WTC11 (cell line): ENCODE measurements at regions not wholly inside any gene's neighbourhood (a gene's known extent, or its start where the extent isn't known, plus 50 kb on each side); places are given as distances from the start of the nearest gene placed in this dataset.
"Not testable (repeated sequence)": the region's sequence is repeated elsewhere in the genome, so short reads cannot be mapped to it uniquely, and the experiment has no call there.

ENCODE experiments used
- ATAC-seq: fragments of 200-7000 bp; cut with Tn5 transposase; 2 replicates; pipeline ENCODE4 v1.10.0; 2021; ENCODE audit warnings: mild to moderate bottlenecking, moderate library complexity
- CTCF ChIA-PET: fragments of 300-600 bp; sonication (Branson Sonifier 250); formaldehyde crosslinking; loops from one replicate; lab custom pipeline; 2021; ENCODE audit warnings: antibody characterized with exemption; lab: Charles Lee
- POLR2A ChIA-PET: fragments of 350-600 bp; sonication (Branson Sonifier 250); formaldehyde crosslinking; loops from one replicate; lab custom pipeline; 2021; ENCODE audit warnings: antibody characterized with exemption; lab: Charles Lee
- DNase-seq: peaks from one replicate; pipeline ENCODE4 v3.0.0; 2021; ENCODE audit warnings: low spot score
- H3K27ac Mint-ChIP-seq: 2 replicates; pipeline ENCODE4 v1.8.0; 2021; ENCODE audit warnings: mixed read lengths
- H3K27me3 Mint-ChIP-seq: 2 replicates; pipeline ENCODE4 v1.8.0; 2021; ENCODE audit warnings: low read depth, mild to moderate bottlenecking, moderate library complexity, mixed read lengths
- H3K36me3 Mint-ChIP-seq: 2 replicates; pipeline ENCODE4 v1.8.0; 2021; ENCODE audit warnings: mixed read lengths
- H3K4me1 Mint-ChIP-seq: 2 replicates; pipeline ENCODE4 v1.8.0; 2022; ENCODE audit warnings: mixed read lengths
- H3K4me3 Mint-ChIP-seq: 2 replicates; pipeline ENCODE4 v1.8.0; 2021; ENCODE audit warnings: mild to moderate bottlenecking, moderate library complexity, mixed read lengths
- H3K9me3 Mint-ChIP-seq: 2 replicates; pipeline ENCODE4 v1.8.0; 2021; ENCODE audit warnings: mixed read lengths
- E2F5 ChIP-seq: sonication (generic); formaldehyde crosslinking; IDR thresholded peaks from 2 replicates; pipeline ENCODE4 v1.8.1; 2022; ENCODE audit warnings: mild to moderate bottlenecking, moderate library complexity, missing genetic modification reagents
- NR3C1 ChIP-seq: sonication (generic); formaldehyde crosslinking; conservative IDR thresholded peaks from 2 replicates; pipeline ENCODE4 v1.8.1; 2023; ENCODE audit warnings: low read depth, mild to moderate bottlenecking, missing genetic modification reagents
- PREB ChIP-seq: sonication (generic); formaldehyde crosslinking; IDR thresholded peaks from 2 replicates; pipeline ENCODE4 v1.8.1; 2022; ENCODE audit warnings: mild to moderate bottlenecking, missing genetic modification reagents, moderate library complexity, borderline replicate concordance
- SP1 ChIP-seq: sonication (generic); formaldehyde crosslinking; conservative IDR thresholded peaks from 2 replicates; pipeline ENCODE4 v1.8.1; 2022; ENCODE audit warnings: missing genetic modification reagents
- TEAD1 ChIP-seq: sonication (generic); formaldehyde crosslinking; IDR thresholded peaks from 2 replicates; pipeline ENCODE4 v1.8.0; 2022; ENCODE audit warnings: mild to moderate bottlenecking, missing genetic modification reagents
- USF1 ChIP-seq: sonication (generic); formaldehyde crosslinking; IDR thresholded peaks from 2 replicates; pipeline ENCODE4 v1.8.0; 2022; ENCODE audit warnings: mild to moderate bottlenecking, missing genetic modification reagents
- USF2 ChIP-seq: sonication (generic); formaldehyde crosslinking; IDR thresholded peaks from 2 replicates; pipeline ENCODE4 v1.8.1; 2023; ENCODE audit warnings: mild to moderate bottlenecking, missing genetic modification reagents, moderate library complexity
- ZNF219 ChIP-seq: sonication (generic); formaldehyde crosslinking; IDR thresholded peaks from 2 replicates; pipeline ENCODE4 v1.8.0; 2023; ENCODE audit warnings: missing genetic modification reagents, mild to moderate bottlenecking, borderline replicate concordance
- TF ChIP-seq, protein P1 (sequence below): fragments of 250-450 bp; sonication (Bioruptor Pico); IDR thresholded peaks from 2 replicates; pipeline ENCODE4 v1.9.0; 2021; ENCODE audit warnings: mild to moderate bottlenecking
- TF ChIP-seq, protein P2 (sequence below): sonication (generic); formaldehyde crosslinking; IDR thresholded peaks from 2 replicates; pipeline ENCODE4 v1.8.0; 2022; ENCODE audit warnings: missing genetic modification reagents
- TF ChIP-seq, protein P3 (sequence below): sonication (generic); formaldehyde crosslinking; IDR thresholded peaks from 2 replicates; pipeline ENCODE4 v1.8.0; 2023; ENCODE audit warnings: missing genetic modification reagents

DNA sequence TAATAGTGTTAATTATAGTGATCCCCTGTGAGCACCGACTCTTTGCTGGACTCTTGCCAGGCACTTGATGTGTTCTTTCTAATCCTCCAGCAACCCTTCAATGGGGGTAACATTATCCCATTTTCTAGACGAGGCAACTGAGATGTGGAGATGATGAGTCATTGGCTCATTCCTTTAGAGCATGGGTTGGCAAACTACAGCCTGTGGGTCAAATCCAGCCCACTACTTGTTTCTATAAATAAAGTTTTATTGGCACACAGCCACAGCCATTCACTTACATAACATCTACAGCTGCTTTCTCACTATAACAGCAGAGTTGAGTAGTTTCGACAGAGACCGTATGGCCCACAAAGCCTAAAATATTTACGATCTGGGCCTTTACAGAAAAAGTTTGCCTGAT, 249.5 kb upstream of the KCNG1 start (continued):
- TF ChIP-seq PREB (CRISPR knock-in tag), result no peak
- TF ChIP-seq USF1 (CRISPR knock-in tag), result no peak
- no peak for TF ChIP-seq USF2 (CRISPR knock-in tag)
- TF ChIP-seq E2F5 (CRISPR knock-in tag), result no peak
- TF ChIP-seq, protein P1, sequence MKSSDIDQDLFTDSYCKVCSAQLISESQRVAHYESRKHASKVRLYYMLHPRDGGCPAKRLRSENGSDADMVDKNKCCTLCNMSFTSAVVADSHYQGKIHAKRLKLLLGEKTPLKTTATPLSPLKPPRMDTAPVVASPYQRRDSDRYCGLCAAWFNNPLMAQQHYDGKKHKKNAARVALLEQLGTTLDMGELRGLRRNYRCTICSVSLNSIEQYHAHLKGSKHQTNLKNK (CRISPR knock-in tag), result no peak
- TF ChIP-seq SP1 (CRISPR knock-in tag), result no peak
- no peak for TF ChIP-seq TEAD1

DNA sequence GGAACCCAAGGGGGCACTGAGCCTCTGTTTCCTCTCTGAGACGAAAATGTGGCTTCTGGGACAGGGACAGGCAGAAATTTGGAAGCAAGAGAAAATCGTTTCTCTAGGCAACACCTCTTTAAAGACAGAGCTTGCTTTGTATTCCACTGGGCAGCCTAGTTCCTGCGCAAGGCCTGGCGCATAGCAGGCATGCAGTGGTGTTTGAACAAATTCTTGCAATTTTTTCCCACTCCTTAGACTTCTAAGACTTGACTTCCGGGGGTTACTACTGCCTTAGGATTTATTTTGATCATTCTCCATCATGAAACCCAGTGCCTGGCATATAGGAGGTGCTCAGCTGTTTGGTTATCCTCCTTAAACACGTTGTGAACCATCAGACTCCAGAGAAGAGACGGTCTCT, 249.0 kb upstream of the KCNG1 start:
- peaks cover 5% of the 10 kb centered on the region for H3K36me3 Mint-ChIP-seq
- TF ChIP-seq, protein P2, sequence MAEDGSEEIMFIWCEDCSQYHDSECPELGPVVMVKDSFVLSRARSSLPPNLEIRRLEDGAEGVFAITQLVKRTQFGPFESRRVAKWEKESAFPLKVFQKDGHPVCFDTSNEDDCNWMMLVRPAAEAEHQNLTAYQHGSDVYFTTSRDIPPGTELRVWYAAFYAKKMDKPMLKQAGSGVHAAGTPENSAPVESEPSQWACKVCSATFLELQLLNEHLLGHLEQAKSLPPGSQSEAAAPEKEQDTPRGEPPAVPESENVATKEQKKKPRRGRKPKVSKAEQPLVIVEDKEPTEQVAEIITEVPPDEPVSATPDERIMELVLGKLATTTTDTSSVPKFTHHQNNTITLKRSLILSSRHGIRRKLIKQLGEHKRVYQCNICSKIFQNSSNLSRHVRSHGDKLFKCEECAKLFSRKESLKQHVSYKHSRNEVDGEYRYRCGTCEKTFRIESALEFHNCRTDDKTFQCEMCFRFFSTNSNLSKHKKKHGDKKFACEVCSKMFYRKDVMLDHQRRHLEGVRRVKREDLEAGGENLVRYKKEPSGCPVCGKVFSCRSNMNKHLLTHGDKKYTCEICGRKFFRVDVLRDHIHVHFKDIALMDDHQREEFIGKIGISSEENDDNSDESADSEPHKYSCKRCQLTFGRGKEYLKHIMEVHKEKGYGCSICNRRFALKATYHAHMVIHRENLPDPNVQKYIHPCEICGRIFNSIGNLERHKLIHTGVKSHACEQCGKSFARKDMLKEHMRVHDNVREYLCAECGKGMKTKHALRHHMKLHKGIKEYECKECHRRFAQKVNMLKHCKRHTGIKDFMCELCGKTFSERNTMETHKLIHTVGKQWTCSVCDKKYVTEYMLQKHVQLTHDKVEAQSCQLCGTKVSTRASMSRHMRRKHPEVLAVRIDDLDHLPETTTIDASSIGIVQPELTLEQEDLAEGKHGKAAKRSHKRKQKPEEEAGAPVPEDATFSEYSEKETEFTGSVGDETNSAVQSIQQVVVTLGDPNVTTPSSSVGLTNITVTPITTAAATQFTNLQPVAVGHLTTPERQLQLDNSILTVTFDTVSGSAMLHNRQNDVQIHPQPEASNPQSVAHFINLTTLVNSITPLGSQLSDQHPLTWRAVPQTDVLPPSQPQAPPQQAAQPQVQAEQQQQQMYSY (CRISPR knock-in tag), result no peak
- TF ChIP-seq, protein P1 (CRISPR knock-in tag), result no peak
- TF ChIP-seq, protein P3, sequence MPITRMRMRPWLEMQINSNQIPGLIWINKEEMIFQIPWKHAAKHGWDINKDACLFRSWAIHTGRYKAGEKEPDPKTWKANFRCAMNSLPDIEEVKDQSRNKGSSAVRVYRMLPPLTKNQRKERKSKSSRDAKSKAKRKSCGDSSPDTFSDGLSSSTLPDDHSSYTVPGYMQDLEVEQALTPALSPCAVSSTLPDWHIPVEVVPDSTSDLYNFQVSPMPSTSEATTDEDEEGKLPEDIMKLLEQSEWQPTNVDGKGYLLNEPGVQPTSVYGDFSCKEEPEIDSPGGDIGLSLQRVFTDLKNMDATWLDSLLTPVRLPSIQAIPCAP, result no peak
- TF ChIP-seq NR3C1 (CRISPR knock-in tag) (no peak), ZNF219 (CRISPR knock-in tag) (no peak)
- TF ChIP-seq, all 79 proteins: peak for 0
- DNase-seq (no peak), ATAC-seq (no peak)
- H3K27ac Mint-ChIP-seq, result no peak overlapping the region
- H3K4me3 Mint-ChIP-seq, result no peak overlapping the region
- POLR2A ChIA-PET, result no interaction called here
- H3K4me1 Mint-ChIP-seq, result no peaks in the 10 kb centered on the region
- H3K9me3 Mint-ChIP-seq, result peaks cover 25% of the 10 kb centered on the region
- H3K27me3 Mint-ChIP-seq, result no peaks in the 10 kb centered on the region
- CTCF ChIA-PET, result interaction anchor here (0.9 to 2.5 kb wide), 2 partner anchors 54 to 256 kb away, joined by 3 to 7 read pairs; no protein-coding TSS in a partner anchor

DNA sequence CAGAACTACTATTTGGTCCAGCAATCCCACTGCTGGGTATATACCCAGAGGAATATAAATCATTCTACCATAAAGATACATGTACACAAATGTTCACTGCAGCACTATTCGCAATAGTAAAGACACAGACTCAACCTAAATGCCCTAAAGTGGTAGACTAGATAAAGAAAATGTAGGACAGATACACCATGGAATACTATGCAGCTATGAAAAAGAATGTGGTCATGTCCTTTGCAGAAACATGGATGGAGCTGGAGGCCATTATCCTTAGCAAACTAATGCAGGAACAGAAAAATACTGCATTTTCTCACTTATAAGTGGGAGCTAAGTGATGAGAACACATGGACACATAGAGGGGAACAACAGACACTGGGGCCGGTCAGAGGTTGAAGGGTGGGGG, 248.4 kb upstream of the KCNG1 start:
- H3K4me1 Mint-ChIP-seq, H3K36me3 Mint-ChIP-seq, H3K27me3 Mint-ChIP-seq, POLR2A ChIA-PET, DNase-seq, ATAC-seq, H3K4me3 Mint-ChIP-seq, H3K27ac Mint-ChIP-seq: not testable (repeated sequence)
- CTCF ChIA-PET, result interaction anchor here (0.9 to 2.5 kb wide), 2 partner anchors 55 to 256 kb away, joined by 3 to 7 read pairs; no protein-coding TSS in a partner anchor
- peaks cover 30% of the 10 kb centered on the region for H3K9me3 Mint-ChIP-seq
